IMR-90 (cell line): ENCODE measurements at regions not wholly inside any gene's neighbourhood (a gene's known extent, or its start where the extent isn't known, plus 50 kb on each side); places are given as distances from the start of the nearest gene placed in this dataset.

Source experiments
- CEBPB ChIP-seq: IDR thresholded peaks from 2 replicates; pipeline ENCODE4 v1.6.1; 2012; ENCODE audit warnings: low read depth, low read length, improper control_type of control experiment
- CHD1 ChIP-seq: IDR thresholded peaks from 2 replicates; pipeline ENCODE4 v1.6.1; 2012; ENCODE audit warnings: low read depth, low read length, improper control_type of control experiment
- FOS ChIP-seq: fragments of 150-350 bp; IDR thresholded peaks from 2 replicates; pipeline ENCODE4 v1.6.1; 2016; ENCODE audit warnings: low read depth, low read length
- MXI1 ChIP-seq: IDR thresholded peaks from 2 replicates; pipeline ENCODE4 v1.6.1; 2012; ENCODE audit warnings: low read depth, mild to moderate bottlenecking, low read length, moderate library complexity, borderline replicate concordance
- NFE2L2 ChIP-seq: fragments of 150-350 bp; IDR thresholded peaks from 2 replicates; pipeline ENCODE4 v1.6.1; 2016; ENCODE audit warnings: low read depth, mild to moderate bottlenecking, low read length
- POLR2A ChIP-seq: IDR thresholded peaks from 2 replicates; pipeline ENCODE4 v1.6.1; 2012; ENCODE audit warnings: mild to moderate bottlenecking, low read depth, low read length
- RAD21 ChIP-seq: IDR thresholded peaks from 2 replicates; pipeline ENCODE4 v1.6.1; 2012; ENCODE audit warnings: low read length, improper control_type of control experiment
- RCOR1 ChIP-seq: IDR thresholded peaks from 2 replicates; pipeline ENCODE4 v1.6.1; 2012; ENCODE audit warnings: mild to moderate bottlenecking, low read length, improper control_type of control experiment; ENCODE audit not compliant: insufficient replicate concordance
- RFX5 ChIP-seq: IDR thresholded peaks from 2 replicates; pipeline ENCODE4 v1.8.0; 2012; ENCODE audit warnings: low read depth, mild to moderate bottlenecking, low read length, moderate library complexity
- SMC3 ChIP-seq: fragments of 150-350 bp; IDR thresholded peaks from 2 replicates; pipeline ENCODE4 v1.6.1; 2016; ENCODE audit warnings: low read depth, mild to moderate bottlenecking, antibody characterized with exemption, low read length, moderate library complexity
- TF ChIP-seq, protein P1 (sequence below): conservative IDR thresholded peaks from 2 replicates; pipeline ENCODE4 v1.5.1; 2012; ENCODE audit warnings: mild to moderate bottlenecking, low read depth, low read length, improper control_type of control experiment
- TF ChIP-seq, protein P2 (sequence below): fragments of 150-350 bp; IDR thresholded peaks from 2 replicates; pipeline ENCODE4 v1.6.1; 2016; ENCODE audit warnings: low read depth, mild to moderate bottlenecking, low read length, moderate library complexity, borderline replicate concordance
- TF ChIP-seq, protein P3 (sequence below): fragments of 150-350 bp; IDR thresholded peaks from 2 replicates; pipeline ENCODE4 v1.6.1; 2017; ENCODE audit warnings: mild to moderate bottlenecking, antibody characterized with exemption, low read length, low read depth

DNA sequence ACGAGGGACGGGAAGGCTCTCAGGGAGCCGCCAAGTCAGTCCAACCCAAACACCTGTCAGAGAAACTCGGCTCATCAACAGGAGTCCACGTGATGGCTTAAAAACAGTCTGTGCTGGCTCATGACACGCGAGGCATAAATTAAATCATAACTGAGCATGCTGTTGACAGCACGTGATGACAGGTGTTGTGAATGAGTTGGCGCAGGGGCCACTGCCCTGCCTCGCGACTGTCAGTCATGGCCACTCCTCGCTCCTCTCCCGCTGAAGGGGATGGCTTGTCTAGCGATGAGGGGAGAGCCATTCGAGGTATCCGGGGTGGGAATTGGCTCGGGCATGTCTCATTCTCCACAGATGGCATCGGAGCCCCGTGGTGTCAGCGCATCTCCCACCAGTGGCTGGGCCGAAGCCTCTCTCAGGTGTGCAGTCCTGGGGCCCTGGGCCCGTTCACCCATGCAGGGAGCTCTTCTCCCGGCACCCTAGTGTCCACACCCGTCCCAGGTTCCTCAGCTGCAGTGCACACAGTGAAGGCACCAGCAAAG is 313.3 kb downstream of the BMP7 start:
- TF ChIP-seq CEBPB (no peak), POLR2A (no peak), FOS (no peak), SMC3 (no peak), CHD1 (no peak), RFX5 (no peak), NFE2L2 (no peak), RAD21 (no peak), MXI1 (no peak), RCOR1 (no peak)
- TF ChIP-seq, protein P1, sequence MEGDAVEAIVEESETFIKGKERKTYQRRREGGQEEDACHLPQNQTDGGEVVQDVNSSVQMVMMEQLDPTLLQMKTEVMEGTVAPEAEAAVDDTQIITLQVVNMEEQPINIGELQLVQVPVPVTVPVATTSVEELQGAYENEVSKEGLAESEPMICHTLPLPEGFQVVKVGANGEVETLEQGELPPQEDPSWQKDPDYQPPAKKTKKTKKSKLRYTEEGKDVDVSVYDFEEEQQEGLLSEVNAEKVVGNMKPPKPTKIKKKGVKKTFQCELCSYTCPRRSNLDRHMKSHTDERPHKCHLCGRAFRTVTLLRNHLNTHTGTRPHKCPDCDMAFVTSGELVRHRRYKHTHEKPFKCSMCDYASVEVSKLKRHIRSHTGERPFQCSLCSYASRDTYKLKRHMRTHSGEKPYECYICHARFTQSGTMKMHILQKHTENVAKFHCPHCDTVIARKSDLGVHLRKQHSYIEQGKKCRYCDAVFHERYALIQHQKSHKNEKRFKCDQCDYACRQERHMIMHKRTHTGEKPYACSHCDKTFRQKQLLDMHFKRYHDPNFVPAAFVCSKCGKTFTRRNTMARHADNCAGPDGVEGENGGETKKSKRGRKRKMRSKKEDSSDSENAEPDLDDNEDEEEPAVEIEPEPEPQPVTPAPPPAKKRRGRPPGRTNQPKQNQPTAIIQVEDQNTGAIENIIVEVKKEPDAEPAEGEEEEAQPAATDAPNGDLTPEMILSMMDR = no peak
- TF ChIP-seq, protein P2, sequence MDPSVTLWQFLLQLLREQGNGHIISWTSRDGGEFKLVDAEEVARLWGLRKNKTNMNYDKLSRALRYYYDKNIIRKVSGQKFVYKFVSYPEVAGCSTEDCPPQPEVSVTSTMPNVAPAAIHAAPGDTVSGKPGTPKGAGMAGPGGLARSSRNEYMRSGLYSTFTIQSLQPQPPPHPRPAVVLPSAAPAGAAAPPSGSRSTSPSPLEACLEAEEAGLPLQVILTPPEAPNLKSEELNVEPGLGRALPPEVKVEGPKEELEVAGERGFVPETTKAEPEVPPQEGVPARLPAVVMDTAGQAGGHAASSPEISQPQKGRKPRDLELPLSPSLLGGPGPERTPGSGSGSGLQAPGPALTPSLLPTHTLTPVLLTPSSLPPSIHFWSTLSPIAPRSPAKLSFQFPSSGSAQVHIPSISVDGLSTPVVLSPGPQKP = no peak
- TF ChIP-seq, protein P3, sequence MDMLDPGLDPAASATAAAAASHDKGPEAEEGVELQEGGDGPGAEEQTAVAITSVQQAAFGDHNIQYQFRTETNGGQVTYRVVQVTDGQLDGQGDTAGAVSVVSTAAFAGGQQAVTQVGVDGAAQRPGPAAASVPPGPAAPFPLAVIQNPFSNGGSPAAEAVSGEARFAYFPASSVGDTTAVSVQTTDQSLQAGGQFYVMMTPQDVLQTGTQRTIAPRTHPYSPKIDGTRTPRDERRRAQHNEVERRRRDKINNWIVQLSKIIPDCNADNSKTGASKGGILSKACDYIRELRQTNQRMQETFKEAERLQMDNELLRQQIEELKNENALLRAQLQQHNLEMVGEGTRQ = no peak
